ENCODE measurements at regions not wholly inside any gene's neighbourhood (a gene's known extent, or its start where the extent isn't known, plus 50 kb on each side); places are given as distances from the start of the nearest gene placed in this dataset.

DNA sequence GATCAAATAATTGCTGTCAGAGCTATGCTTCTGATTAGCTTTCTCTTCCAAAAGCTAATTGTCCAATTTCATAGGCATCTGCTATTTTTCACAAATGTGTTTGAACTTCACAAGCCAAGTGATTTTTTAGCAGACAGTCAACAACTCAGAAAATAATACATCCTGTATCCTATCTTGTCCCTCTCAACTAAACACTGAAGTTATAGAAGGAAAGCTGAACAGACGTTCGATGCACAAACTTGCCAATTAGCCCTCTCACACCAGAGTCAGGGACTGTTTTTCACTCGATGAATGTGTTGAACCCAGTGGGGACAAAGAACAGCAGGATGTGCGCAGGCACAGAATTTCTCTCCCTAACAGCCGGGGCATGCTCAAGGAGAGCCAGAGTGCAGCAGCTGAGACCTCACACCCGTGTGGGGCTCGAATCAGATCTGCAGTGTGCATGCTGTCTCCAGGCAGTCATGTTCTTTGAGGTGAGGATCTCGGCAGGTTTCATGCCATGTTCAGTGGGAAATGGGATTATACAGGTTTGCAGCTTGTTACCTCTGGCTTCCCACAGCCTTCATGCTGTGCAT lies 246.7 kb upstream of the SDK2 start:
- H3K4me3 ChIP-seq (ENCODE audit: low read length), result no peak overlapping the region
- no peaks in the 10 kb centered on the region for H3K36me3 ChIP-seq (replicated peaks; ENCODE audit: insufficient read depth, low read length)
- TF ChIP-seq EZH2phosphoT487 (IDR thresholded peaks at IDR 0.05; ENCODE audit: low read length) (no peak), EZH2 (optimal IDR thresholded peaks at IDR 0.05; ENCODE audit: low read depth, low read length) (no peak)
- TF ChIP-seq, protein P1, sequence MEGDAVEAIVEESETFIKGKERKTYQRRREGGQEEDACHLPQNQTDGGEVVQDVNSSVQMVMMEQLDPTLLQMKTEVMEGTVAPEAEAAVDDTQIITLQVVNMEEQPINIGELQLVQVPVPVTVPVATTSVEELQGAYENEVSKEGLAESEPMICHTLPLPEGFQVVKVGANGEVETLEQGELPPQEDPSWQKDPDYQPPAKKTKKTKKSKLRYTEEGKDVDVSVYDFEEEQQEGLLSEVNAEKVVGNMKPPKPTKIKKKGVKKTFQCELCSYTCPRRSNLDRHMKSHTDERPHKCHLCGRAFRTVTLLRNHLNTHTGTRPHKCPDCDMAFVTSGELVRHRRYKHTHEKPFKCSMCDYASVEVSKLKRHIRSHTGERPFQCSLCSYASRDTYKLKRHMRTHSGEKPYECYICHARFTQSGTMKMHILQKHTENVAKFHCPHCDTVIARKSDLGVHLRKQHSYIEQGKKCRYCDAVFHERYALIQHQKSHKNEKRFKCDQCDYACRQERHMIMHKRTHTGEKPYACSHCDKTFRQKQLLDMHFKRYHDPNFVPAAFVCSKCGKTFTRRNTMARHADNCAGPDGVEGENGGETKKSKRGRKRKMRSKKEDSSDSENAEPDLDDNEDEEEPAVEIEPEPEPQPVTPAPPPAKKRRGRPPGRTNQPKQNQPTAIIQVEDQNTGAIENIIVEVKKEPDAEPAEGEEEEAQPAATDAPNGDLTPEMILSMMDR (IDR thresholded peaks at IDR 0.05; ENCODE audit: low read length), result no peak

GRCh38 chr17:73895157-73895556 lies 250.9 kb upstream of the SDK2 start:
- no peaks in the 10 kb centered on the region for H3K9me3 ChIP-seq (replicated peaks; ENCODE audit: insufficient read depth, low read length)
- H3F3A ChIP-seq (ENCODE audit: insufficient read depth, low read length), result no peaks in the 10 kb centered on the region
- H3K27ac ChIP-seq (ENCODE audit: low read length), result no peak overlapping the region
- H2AFZ ChIP-seq (ENCODE audit: low read length), result no peak overlapping the region
- DNase-seq, result no peak
- no peak overlapping the region for H3K4me2 ChIP-seq (ENCODE audit: low read depth, low read length)
- no peak overlapping the region for H3K4me3 ChIP-seq (ENCODE audit: low read length)
- no peak overlapping the region for H3K9ac ChIP-seq (ENCODE audit: low read length)
- peaks cover 43% of the 10 kb centered on the region for H3K27me3 ChIP-seq (replicated peaks; ENCODE audit: insufficient read depth, low read length)
- no peaks in the 10 kb centered on the region for H4K20me1 ChIP-seq (ENCODE audit: insufficient read depth, low read length)
- H3K4me1 ChIP-seq (ENCODE audit: low read length), result no peaks in the 10 kb centered on the region
- no peaks in the 10 kb centered on the region for H3K79me2 ChIP-seq (ENCODE audit: low read length)
- TF ChIP-seq, protein P1 (IDR thresholded peaks at IDR 0.05; ENCODE audit: low read length), result no peak
- TF ChIP-seq EZH2phosphoT487 (IDR thresholded peaks at IDR 0.05; ENCODE audit: low read length), result no peak
- TF ChIP-seq EZH2 (optimal IDR thresholded peaks at IDR 0.05; ENCODE audit: low read depth, low read length), result no peak
- no peaks in the 10 kb centered on the region for H3K36me3 ChIP-seq (replicated peaks; ENCODE audit: insufficient read depth, low read length)
- H3K9me2 ChIP-seq (replicated peaks; ENCODE audit: insufficient read depth, low read length), result no peaks in the 10 kb centered on the region

More for the DNA sequence above, 246.7 kb upstream of the SDK2 start:
- Histone ChIP-seq H3K4me1 (ENCODE audit: low read length) (no peaks in the 10 kb centered on the region), H3K27me3 (replicated peaks; ENCODE audit: insufficient read depth, low read length) (peaks cover 20% of the 10 kb centered on the region), H3K27ac (ENCODE audit: low read length) (no peak overlapping the region), H3K9me2 (replicated peaks; ENCODE audit: insufficient read depth, low read length) (no peaks in the 10 kb centered on the region), H3K4me2 (ENCODE audit: low read depth, low read length) (no peak overlapping the region), H3K9me3 (replicated peaks; ENCODE audit: insufficient read depth, low read length) (no peaks in the 10 kb centered on the region), H2AFZ (ENCODE audit: low read length) (no peak overlapping the region), H3K79me2 (ENCODE audit: low read length) (no peaks in the 10 kb centered on the region), H4K20me1 (ENCODE audit: insufficient read depth, low read length) (no peaks in the 10 kb centered on the region), H3F3A (ENCODE audit: insufficient read depth, low read length) (no peaks in the 10 kb centered on the region), H3K9ac (ENCODE audit: low read length) (no peak overlapping the region)
- DNase-seq, result no peak

DNA sequence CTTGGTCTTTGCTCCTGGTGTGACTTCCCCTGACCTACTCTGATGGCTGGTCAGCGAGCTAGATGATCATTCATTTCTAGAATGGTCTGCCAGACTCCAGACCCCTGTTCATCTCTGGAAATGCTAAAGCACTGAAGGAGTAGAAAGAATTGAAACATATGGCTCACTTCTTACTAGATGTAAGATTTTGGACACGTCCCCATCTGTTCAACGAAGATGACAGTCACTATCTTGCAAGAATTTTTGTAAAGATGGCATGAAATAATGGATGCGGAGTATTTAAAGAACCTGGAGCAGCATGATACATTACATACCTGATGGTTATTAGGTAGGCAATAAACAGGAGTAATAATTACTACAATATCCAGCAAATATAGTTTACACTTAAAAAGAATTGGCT lies 252.7 kb upstream of the SDK2 start:
- Histone ChIP-seq H3K4me2 (ENCODE audit: low read depth, low read length) (no peak overlapping the region), H3K9me2 (replicated peaks; ENCODE audit: insufficient read depth, low read length) (no peaks in the 10 kb centered on the region), H2AFZ (ENCODE audit: low read length) (no peak overlapping the region), H3K27me3 (replicated peaks; ENCODE audit: insufficient read depth, low read length) (peaks cover 61% of the 10 kb centered on the region), H3K4me3 (ENCODE audit: low read length) (no peak overlapping the region), H3K27ac (ENCODE audit: low read length) (no peak overlapping the region), H3K9me3 (replicated peaks; ENCODE audit: insufficient read depth, low read length) (no peaks in the 10 kb centered on the region), H3K4me1 (ENCODE audit: low read length) (no peaks in the 10 kb centered on the region), H4K20me1 (ENCODE audit: insufficient read depth, low read length) (no peaks in the 10 kb centered on the region), H3K9ac (ENCODE audit: low read length) (no peak overlapping the region), H3K36me3 (replicated peaks; ENCODE audit: insufficient read depth, low read length) (no peaks in the 10 kb centered on the region), H3K79me2 (ENCODE audit: low read length) (no peaks in the 10 kb centered on the region), H3F3A (ENCODE audit: insufficient read depth, low read length) (no peaks in the 10 kb centered on the region)
- TF ChIP-seq, protein P1 (IDR thresholded peaks at IDR 0.05; ENCODE audit: low read length), result no peak
- TF ChIP-seq EZH2 (optimal IDR thresholded peaks at IDR 0.05; ENCODE audit: low read depth, low read length), result no peak
- no peak for TF ChIP-seq EZH2phosphoT487 (IDR thresholded peaks at IDR 0.05; ENCODE audit: low read length)
- DNase-seq, result no peak

Measured in MM.1S (cell line).